ENCODE measurements at regions not wholly inside any gene's neighbourhood (a gene's known extent, or its start where the extent isn't known, plus 50 kb on each side); places are given as distances from the start of the nearest gene placed in this dataset.
"Not testable (repeated sequence)": the region's sequence is repeated elsewhere in the genome, so short reads cannot be mapped to it uniquely, and the experiment has no call there.

- no peak for DNase-seq (ENCODE audit: low read depth)
Measured at GRCh38 chr6:84926189-84927155, 162.1 kb upstream of the TBX18 start.

- no peak for DNase-seq (ENCODE audit: low read depth)
Measured at GRCh38 chr6:84921891-84922290, 157.5 kb upstream of the TBX18 start.

- no peak for DNase-seq (ENCODE audit: low read depth)
Measured at GRCh38 chr6:84920021-84920420, 155.6 kb upstream of the TBX18 start.

GRCh38 chr6:84916704-84917103 is 152.3 kb upstream of the TBX18 start:
- DNase-seq (ENCODE audit: low read depth) = no peak

GRCh38 chr6:84912472-84913322 is 148.3 kb upstream of the TBX18 start:
- no peak for DNase-seq (ENCODE audit: low read depth)

- no peak for DNase-seq (ENCODE audit: low read depth)
Measured at GRCh38 chr6:84910906-84911607, 146.7 kb upstream of the TBX18 start.

GRCh38 chr6:84908304-84908904 is 144.0 kb upstream of the TBX18 start:
- DNase-seq (ENCODE audit: low read depth) = no peak

- no peak for DNase-seq (ENCODE audit: low read depth)
Measured at GRCh38 chr6:84906514-84906913, 142.1 kb upstream of the TBX18 start.

- no peak for DNase-seq (ENCODE audit: low read depth)
Measured at GRCh38 chr6:84905823-84906222, 141.4 kb upstream of the TBX18 start.

GRCh38 chr6:84902354-84902928 is 138.0 kb upstream of the TBX18 start:
- DNase-seq (ENCODE audit: low read depth) = no peak

GRCh38 chr6:84897988-84898594 is 133.7 kb upstream of the TBX18 start:
- DNase-seq (ENCODE audit: low read depth) = no peak

GRCh38 chr6:84897011-84897410 is 132.6 kb upstream of the TBX18 start:
- no peak for DNase-seq (ENCODE audit: low read depth)

- no peak for DNase-seq (ENCODE audit: low read depth)
Measured at GRCh38 chr6:84892671-84893070, 128.3 kb upstream of the TBX18 start.

- DNase-seq (ENCODE audit: low read depth) = no peak
Measured at GRCh38 chr6:84882768-84883766, 118.7 kb upstream of the TBX18 start.

- DNase-seq (ENCODE audit: low read depth) = not testable (repeated sequence)
Measured at GRCh38 chr6:84879385-84879784, 115.0 kb upstream of the TBX18 start.

GRCh38 chr6:84877515-84878210 is 113.3 kb upstream of the TBX18 start:
- no peak for DNase-seq (ENCODE audit: low read depth)

- DNase-seq (ENCODE audit: low read depth) = no peak
Measured at GRCh38 chr6:84876723-84877514, 112.5 kb upstream of the TBX18 start.

- DNase-seq (ENCODE audit: low read depth) = no peak
Measured at GRCh38 chr6:84872996-84873723, 108.8 kb upstream of the TBX18 start.

All from activated T-cell treated with anti-CD3 and anti-CD28 coated beads for 24 hours (primary cell).